IMR-90 (cell line): ENCODE measurements at regions not wholly inside any gene's neighbourhood (a gene's known extent, or its start where the extent isn't known, plus 50 kb on each side); places are given as distances from the start of the nearest gene placed in this dataset.

Experiments used
- ATAC-seq: fragments of 200-7000 bp; cut with Tn5 transposase; 2 replicates; pipeline ENCODE4 v1.9.1; 2020; ENCODE audit warnings: low read depth, mild to moderate bottlenecking, moderate library complexity
- BruUV-seq: library from RNA; stranded (reverse); fragments of 400-500 nt; replicated peaks from 2 replicates; lab custom pipeline; 2021; lab: Mats Ljungman, UMichigan
- CTCF ChIA-PET: fragments of 300-600 bp; formaldehyde crosslinking; extraction: SDS; loops from one replicate; lab custom pipeline; 2021; ENCODE audit warnings: antibody characterized with exemption; lab: Yijun Ruan, JAX
- POLR2A ChIA-PET: fragments of 300-600 bp; sonication (Branson Sonifier 250); formaldehyde crosslinking; loops from one replicate; lab custom pipeline; 2022; ENCODE audit warnings: antibody characterized with exemption; ENCODE audit not compliant: unreplicated experiment; lab: Charles Lee
- DNase-seq: peaks from one replicate; pipeline ENCODE4 v3.0.0; 2013
- H2AFZ ChIP-seq: replicated peaks from 2 replicates; pipeline ENCODE3; 2013; ENCODE audit warnings: low read length, mild to moderate bottlenecking; ENCODE audit not compliant: poor library complexity
- H2AK5ac ChIP-seq: 2 replicates; pipeline ENCODE4 v1.6.1; 2013; ENCODE audit warnings: low read depth, low read length, inconsistent platforms
- H2AK9ac ChIP-seq: replicated peaks from 2 replicates; pipeline ENCODE3; 2013; ENCODE audit warnings: mild to moderate bottlenecking, low read depth, low read length, moderate library complexity; ENCODE audit not compliant: poor library complexity
- H2BK120ac ChIP-seq: 2 replicates; pipeline ENCODE4 v1.6.1; 2013; ENCODE audit warnings: low read depth, low read length, inconsistent platforms
- H2BK15ac ChIP-seq: 3 replicates; pipeline ENCODE4 v1.6.1; 2013; ENCODE audit warnings: low read depth, low read length, inconsistent platforms
- H2BK20ac ChIP-seq: 2 replicates; pipeline ENCODE4 v1.6.1; 2013; ENCODE audit warnings: low read depth, mild to moderate bottlenecking, inconsistent platforms, low read length, moderate library complexity
- H2BK5ac ChIP-seq: 2 replicates; pipeline ENCODE4 v1.6.1; 2013; ENCODE audit warnings: mild to moderate bottlenecking, low read depth, low read length, inconsistent platforms; ENCODE audit not compliant: poor library complexity, severe bottlenecking
- H3K14ac ChIP-seq: replicated peaks from 2 replicates; pipeline ENCODE4 v1.6.1; 2013; ENCODE audit warnings: low read depth, low read length, inconsistent platforms
- H3K18ac ChIP-seq: 2 replicates; pipeline ENCODE4 v1.6.1; 2013; ENCODE audit warnings: low read depth, low read length, control low read depth
- H3K23ac ChIP-seq: 2 replicates; pipeline ENCODE4 v1.6.1; 2013; ENCODE audit warnings: low read depth, low read length, inconsistent platforms
- H3K27ac ChIP-seq: 2 replicates; pipeline ENCODE4 v1.5.1; 2013; ENCODE audit warnings: mild to moderate bottlenecking, control low read depth, low read length; ENCODE audit not compliant: insufficient read depth
- H3K27me3 ChIP-seq: 2 replicates; pipeline ENCODE4 v1.6.1; 2013; ENCODE audit warnings: low read length; ENCODE audit not compliant: control insufficient read depth, insufficient read depth
- H3K36me3 ChIP-seq: 2 replicates; pipeline ENCODE4 v1.6.1; 2013; ENCODE audit warnings: low read length, mixed read lengths; ENCODE audit not compliant: control insufficient read depth, insufficient read depth
- H3K4ac ChIP-seq: 2 replicates; pipeline ENCODE4 v1.6.1; 2013; ENCODE audit warnings: low read depth, low read length, inconsistent platforms
- H3K4me1 ChIP-seq: 2 replicates; pipeline ENCODE4 v1.6.1; 2013; ENCODE audit warnings: low read length, mixed read lengths; ENCODE audit not compliant: control insufficient read depth, insufficient read depth
- H3K4me2 ChIP-seq: 2 replicates; pipeline ENCODE4 v1.6.1; 2013; ENCODE audit warnings: low read depth, mild to moderate bottlenecking, control low read depth, low read length, moderate library complexity
- H3K4me3 ChIP-seq: 2 replicates; pipeline ENCODE4 v1.5.1; 2013; ENCODE audit warnings: low read depth, mild to moderate bottlenecking, control low read depth, low read length, moderate library complexity; ENCODE audit not compliant: insufficient read depth
- H3K56ac ChIP-seq: 2 replicates; pipeline ENCODE4 v1.6.1; 2013; ENCODE audit warnings: low read length, inconsistent platforms; ENCODE audit not compliant: insufficient read depth; ENCODE audit errors: extremely low read depth
- H3K79me1 ChIP-seq, 2 experiments: 2 replicates each; pipeline ENCODE4 v1.6.1; 2013; ENCODE audit warnings: low read length in 2 of 2, inconsistent platforms in 1 of 2, low read depth in 1 of 2
- H3K9ac ChIP-seq: 2 replicates; pipeline ENCODE4 v1.6.1; 2013; ENCODE audit warnings: low read depth, low read length, control low read depth
- H3K9me1 ChIP-seq: 2 replicates; pipeline ENCODE4 v1.6.1; 2013; ENCODE audit warnings: low read length, inconsistent platforms; ENCODE audit not compliant: insufficient read depth
- H3K9me3 ChIP-seq: 2 replicates; pipeline ENCODE4 v1.6.1; 2013; ENCODE audit warnings: low read length; ENCODE audit not compliant: control insufficient read depth, insufficient read depth
- H4K20me1 ChIP-seq: 2 replicates; pipeline ENCODE4 v1.6.1; 2013; ENCODE audit warnings: low read length, inconsistent platforms; ENCODE audit not compliant: insufficient read depth
- H4K5ac ChIP-seq: 2 replicates; pipeline ENCODE4 v1.6.1; 2013; ENCODE audit warnings: mild to moderate bottlenecking, low read depth, low read length, control low read depth
- H4K8ac ChIP-seq, 2 experiments: 2 replicates each; pipeline ENCODE4 v1.6.1; 2013; ENCODE audit warnings: low read depth in 2 of 2, low read length in 2 of 2, control low read depth in 1 of 2, inconsistent platforms in 1 of 2
- H4K91ac ChIP-seq: 2 replicates; pipeline ENCODE4 v1.6.1; 2013; ENCODE audit warnings: low read depth, low read length, inconsistent platforms; ENCODE audit not compliant: insufficient read depth
- BHLHE40 ChIP-seq: fragments of 150-350 bp; IDR thresholded peaks from 2 replicates; pipeline ENCODE4 v1.6.1; 2016; ENCODE audit warnings: mild to moderate bottlenecking, low read depth, low read length
- FOS ChIP-seq: fragments of 150-350 bp; IDR thresholded peaks from 2 replicates; pipeline ENCODE4 v1.6.1; 2016; ENCODE audit warnings: low read depth, low read length
- MAFK ChIP-seq: IDR thresholded peaks from 2 replicates; pipeline ENCODE4 v1.6.1; 2012; ENCODE audit warnings: low read depth, low read length, improper control_type of control experiment
- MAZ ChIP-seq: IDR thresholded peaks from 2 replicates; pipeline ENCODE4 v1.6.1; 2012; ENCODE audit warnings: low read depth, mild to moderate bottlenecking, low read length, improper control_type of control experiment, moderate library complexity, borderline replicate concordance
- MXI1 ChIP-seq: IDR thresholded peaks from 2 replicates; pipeline ENCODE4 v1.6.1; 2012; ENCODE audit warnings: low read depth, mild to moderate bottlenecking, low read length, moderate library complexity, borderline replicate concordance
- NFE2L2 ChIP-seq: fragments of 150-350 bp; IDR thresholded peaks from 2 replicates; pipeline ENCODE4 v1.6.1; 2016; ENCODE audit warnings: low read depth, mild to moderate bottlenecking, low read length
- POLR2A ChIP-seq: IDR thresholded peaks from 2 replicates; pipeline ENCODE4 v1.6.1; 2012; ENCODE audit warnings: mild to moderate bottlenecking, low read depth, low read length
- RAD21 ChIP-seq: IDR thresholded peaks from 2 replicates; pipeline ENCODE4 v1.6.1; 2012; ENCODE audit warnings: low read length, improper control_type of control experiment
- RCOR1 ChIP-seq: IDR thresholded peaks from 2 replicates; pipeline ENCODE4 v1.6.1; 2012; ENCODE audit warnings: mild to moderate bottlenecking, low read length, improper control_type of control experiment; ENCODE audit not compliant: insufficient replicate concordance
- RFX5 ChIP-seq: IDR thresholded peaks from 2 replicates; pipeline ENCODE4 v1.8.0; 2012; ENCODE audit warnings: low read depth, mild to moderate bottlenecking, low read length, moderate library complexity
- WGBS, 2 experiments: methylation state at CpG; one replicate each; pipeline versions ENCODE4 v1.1.5 to v1.1.7; 2013; ENCODE audit warnings: missing lambda C conversion rate in 2 of 2; ENCODE audit not compliant: insufficient read length in 1 of 2; ENCODE audit errors: extremely low coverage in 2 of 2; 5-methylcytosine and 5-hydroxymethylcytosine counted together
- dilution Hi-C: fragments of 300-500 bp; cut with HindIII; formaldehyde crosslinking; loops from one replicate; pipeline ENCODE4 v1.14.3; 2018; ENCODE audit warnings: low sequenced_read_pairs; ENCODE audit not compliant: unreplicated experiment
- in situ Hi-C: fragments of 300-500 bp; cut with MboI; formaldehyde crosslinking; loops from 3 replicates; pipeline ENCODE4 v1.14.3; 2019; ENCODE audit warnings: low sequenced_read_pairs, inconsistent platforms, mixed read lengths
- intact Hi-C: fragments of 100-400 bp; cut with micrococcal nuclease; formaldehyde crosslinking; loops from 2 replicates; pipeline ENCODE4 v1.10.0; 2022
- TF ChIP-seq, protein P1 (sequence below): fragments of 150-350 bp; IDR thresholded peaks from 2 replicates; pipeline ENCODE4 v1.6.1; 2016; ENCODE audit warnings: low read depth, mild to moderate bottlenecking, low read length, moderate library complexity, borderline replicate concordance

DNA sequence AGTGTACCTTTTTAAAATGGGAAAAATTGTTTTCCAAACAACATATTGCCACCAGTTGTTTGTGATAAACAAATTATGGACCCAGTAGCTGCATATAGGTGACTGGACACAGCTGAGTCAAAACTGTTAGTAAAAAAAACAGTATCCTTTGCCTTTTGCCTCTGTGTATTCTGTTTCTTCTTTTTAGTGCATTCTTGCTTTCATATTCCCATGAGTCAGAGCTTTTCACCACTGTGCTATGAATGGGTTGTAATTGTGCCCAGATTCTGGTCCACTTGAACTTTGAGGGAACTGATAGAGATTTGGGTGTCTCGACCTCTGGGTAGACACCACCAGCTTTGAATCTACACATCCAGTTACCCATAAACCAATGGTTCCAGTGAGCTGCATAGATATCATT, 1441.9 kb upstream of the ZEB2 start:
- no peaks in the 10 kb centered on the region for H3K4me1 ChIP-seq
- no peak overlapping the region for H4K5ac ChIP-seq
- no peaks in the 10 kb centered on the region for H3K9me1 ChIP-seq
- no peaks in the 10 kb centered on the region for H3K27me3 ChIP-seq
- H3K4me3 ChIP-seq, result no peak overlapping the region
- H3K4ac ChIP-seq, result no peak overlapping the region
- no peak overlapping the region for H3K23ac ChIP-seq
- POLR2A ChIA-PET, result no interaction called here
- dilution Hi-C loops, result no loop called here
- no peaks in the 10 kb centered on the region for H4K20me1 ChIP-seq
- CTCF ChIA-PET, result interaction anchor here (0.6 kb wide), 1 partner anchor 101 kb away, joined by 3 read pairs; no protein-coding TSS in a partner anchor
- peaks cover 3% of the 10 kb centered on the region; the same call in 1 of the 2 replicates for H3K9me3 ChIP-seq
- intact Hi-C loops, result no loop called here
- H3K56ac ChIP-seq, result no peak overlapping the region
- H3K9ac ChIP-seq, result no peak overlapping the region
- no peak overlapping the region for H2BK15ac ChIP-seq
- no peak overlapping the region for H4K8ac ChIP-seq
- TF ChIP-seq RFX5 (no peak), NFE2L2 (no peak), FOS (no peak), MAFK (no peak), MAZ (no peak), MXI1 (no peak), POLR2A (no peak), BHLHE40 (no peak), RAD21 (no peak), RCOR1 (no peak)
- TF ChIP-seq, protein P1, sequence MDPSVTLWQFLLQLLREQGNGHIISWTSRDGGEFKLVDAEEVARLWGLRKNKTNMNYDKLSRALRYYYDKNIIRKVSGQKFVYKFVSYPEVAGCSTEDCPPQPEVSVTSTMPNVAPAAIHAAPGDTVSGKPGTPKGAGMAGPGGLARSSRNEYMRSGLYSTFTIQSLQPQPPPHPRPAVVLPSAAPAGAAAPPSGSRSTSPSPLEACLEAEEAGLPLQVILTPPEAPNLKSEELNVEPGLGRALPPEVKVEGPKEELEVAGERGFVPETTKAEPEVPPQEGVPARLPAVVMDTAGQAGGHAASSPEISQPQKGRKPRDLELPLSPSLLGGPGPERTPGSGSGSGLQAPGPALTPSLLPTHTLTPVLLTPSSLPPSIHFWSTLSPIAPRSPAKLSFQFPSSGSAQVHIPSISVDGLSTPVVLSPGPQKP, result no peak
- H3K79me1 ChIP-seq, result no peaks in the 10 kb centered on the region
- no peak overlapping the region for H2AK5ac ChIP-seq
- H2BK5ac ChIP-seq, result no peak overlapping the region
- ATAC-seq (peak; percentile 59), DNase-seq (peak; percentile 39)
- H2BK20ac ChIP-seq, result no peak overlapping the region
- no peak overlapping the region for H3K4me2 ChIP-seq
- no peak overlapping the region for H3K14ac ChIP-seq
- in situ Hi-C loops, result no loop called here
- no peak overlapping the region for H3K27ac ChIP-seq
- H2BK120ac ChIP-seq, result no peak overlapping the region
- no peaks in the 10 kb centered on the region for H3K36me3 ChIP-seq
- no CpG with 5 or more reads among the region's 1 CpG for WGBS, 2 experiments
- no TSS peak for BruUV-seq
- no peak overlapping the region for H4K91ac ChIP-seq
- H2AK9ac ChIP-seq, result no peak overlapping the region
- H2AFZ ChIP-seq, result no peak overlapping the region
- no peak overlapping the region for H3K18ac ChIP-seq
